PC-9 (cell line): ENCODE measurements at regions not wholly inside any gene's neighbourhood (a gene's known extent, or its start where the extent isn't known, plus 50 kb on each side); places are given as distances from the start of the nearest gene placed in this dataset.

Source experiments
- BruUV-seq: library from RNA; stranded (reverse); fragments of 400-500 nt; replicated peaks from 2 replicates; lab custom pipeline; 2021; lab: Mats Ljungman, UMichigan
- CTCF ChIA-PET: fragments of 300-600 bp; sonication (Branson Sonifier 250); formaldehyde crosslinking; loops from one replicate; lab custom pipeline; 2022; ENCODE audit warnings: antibody characterized with exemption; lab: Charles Lee
- POLR2A ChIA-PET: fragments of 300-600 bp; sonication (Branson Sonifier 250); formaldehyde crosslinking; loops from one replicate; lab custom pipeline; 2022; ENCODE audit warnings: antibody characterized with exemption; ENCODE audit not compliant: unreplicated experiment; lab: Charles Lee
- DNase-seq, 2 experiments: peaks; one replicate each; pipeline versions ENCODE4 v3.0.0 to v3.0.0-alpha.2; 2015 to 2022; ENCODE audit warnings: mixed read lengths in 1 of 2
- H2AFZ ChIP-seq: fragments of 200-600 bp; sonication (generic); 2 replicates; pipeline ENCODE4 v1.8.1; 2017; ENCODE audit warnings: antibody characterized with exemption
- H3F3A ChIP-seq: fragments of 200-600 bp; sonication (generic); 2 replicates; pipeline ENCODE4 v1.8.1; 2017; ENCODE audit warnings: antibody characterized with exemption, mild to moderate bottlenecking, low read depth; ENCODE audit not compliant: insufficient read depth
- H3K27ac ChIP-seq: fragments of 200-600 bp; sonication (generic); 2 replicates; pipeline ENCODE4 v1.6.1; 2016; ENCODE audit warnings: mixed run types
- H3K27me3 ChIP-seq: fragments of 200-600 bp; sonication (generic); 2 replicates; pipeline ENCODE4 v1.6.1; 2016; ENCODE audit warnings: low read depth, mixed run types; ENCODE audit not compliant: insufficient read depth
- H3K36me3 ChIP-seq: fragments of 200-600 bp; sonication (generic); 2 replicates; pipeline ENCODE4 v1.6.1; 2016; ENCODE audit warnings: low read depth, mixed run types
- H3K4me1 ChIP-seq: fragments of 200-600 bp; sonication (generic); replicated peaks from 2 replicates; pipeline ENCODE4 v1.6.1; 2016; ENCODE audit warnings: mixed run types; ENCODE audit not compliant: insufficient read depth
- H3K4me2 ChIP-seq: fragments of 200-600 bp; sonication (generic); 2 replicates; pipeline ENCODE4 v1.6.1; 2017; ENCODE audit warnings: mixed run types
- H3K4me3 ChIP-seq: fragments of 200-600 bp; sonication (generic); 2 replicates; pipeline ENCODE4 v1.6.1; 2016; ENCODE audit warnings: mixed run types
- H3K79me2 ChIP-seq: fragments of 200-600 bp; sonication (generic); 2 replicates; pipeline ENCODE4 v1.6.1; 2017; ENCODE audit warnings: low read depth, mixed run types
- H3K9me2 ChIP-seq: fragments of 200-600 bp; sonication (generic); 2 replicates; pipeline ENCODE4 v1.8.1; 2017; ENCODE audit warnings: mild to moderate bottlenecking; ENCODE audit not compliant: insufficient read depth
- H3K9me3 ChIP-seq: fragments of 200-600 bp; sonication (generic); 2 replicates; pipeline ENCODE4 v1.8.1; 2016; ENCODE audit warnings: low read depth; ENCODE audit not compliant: insufficient read depth
- H4K20me1 ChIP-seq: fragments of 200-600 bp; sonication (generic); 2 replicates; pipeline ENCODE4 v1.8.1; 2017; ENCODE audit not compliant: insufficient read depth
- EZH2 ChIP-seq: fragments of 200-600 bp; sonication (generic); IDR thresholded peaks from 2 replicates; pipeline ENCODE4 v1.8.0; 2017; ENCODE audit warnings: antibody characterized with exemption, low read depth
- intact Hi-C: fragments of 100-400 bp; cut with micrococcal nuclease; formaldehyde crosslinking; loops from one replicate; pipeline ENCODE4 v1.10.0; 2022; ENCODE audit not compliant: unreplicated experiment
- TF ChIP-seq, protein P1 (sequence below): fragments of 200-600 bp; sonication (generic); conservative IDR thresholded peaks from 2 replicates; pipeline ENCODE4 v1.6.1; 2017; ENCODE audit warnings: mixed run types, antibody characterized with exemption, mild to moderate bottlenecking, moderate library complexity

DNA sequence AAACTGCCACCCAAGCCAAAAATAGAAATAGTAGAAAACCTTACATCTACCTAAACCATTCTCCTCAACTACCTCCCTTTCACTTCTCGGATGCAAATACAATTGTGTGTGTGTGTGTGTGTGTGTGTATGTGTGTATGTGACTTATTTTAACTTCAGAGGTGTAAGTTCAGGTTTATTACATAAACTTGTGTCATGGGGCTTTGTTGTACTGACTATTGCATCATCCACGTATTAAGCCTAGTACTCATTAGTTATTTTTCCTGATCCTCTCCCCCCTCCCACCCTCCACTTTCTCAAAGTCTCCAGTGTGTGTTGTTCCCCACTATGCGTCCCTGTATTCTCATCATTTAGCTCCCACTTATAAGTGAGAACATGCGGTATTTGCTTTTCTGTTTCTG, 592.5 kb upstream of the ATP2B1 start:
- Histone ChIP-seq H3F3A (no peaks in the 10 kb centered on the region), H3K4me3 (no peak overlapping the region), H3K36me3 (no peaks in the 10 kb centered on the region), H4K20me1 (no peaks in the 10 kb centered on the region), H3K4me2 (no peak overlapping the region), H3K4me1 (peaks cover 15% of the 10 kb centered on the region), H3K27ac (no peak overlapping the region), H3K27me3 (no peaks in the 10 kb centered on the region), H3K9me2 (no peaks in the 10 kb centered on the region), H3K79me2 (no peaks in the 10 kb centered on the region), H2AFZ (no peak overlapping the region), H3K9me3 (no peaks in the 10 kb centered on the region)
- no peak for DNase-seq
- no TSS peak for BruUV-seq
- intact Hi-C loops = no loop called here
- CTCF ChIA-PET = no interaction called here
- TF ChIP-seq EZH2 = no peak
- TF ChIP-seq, protein P1, sequence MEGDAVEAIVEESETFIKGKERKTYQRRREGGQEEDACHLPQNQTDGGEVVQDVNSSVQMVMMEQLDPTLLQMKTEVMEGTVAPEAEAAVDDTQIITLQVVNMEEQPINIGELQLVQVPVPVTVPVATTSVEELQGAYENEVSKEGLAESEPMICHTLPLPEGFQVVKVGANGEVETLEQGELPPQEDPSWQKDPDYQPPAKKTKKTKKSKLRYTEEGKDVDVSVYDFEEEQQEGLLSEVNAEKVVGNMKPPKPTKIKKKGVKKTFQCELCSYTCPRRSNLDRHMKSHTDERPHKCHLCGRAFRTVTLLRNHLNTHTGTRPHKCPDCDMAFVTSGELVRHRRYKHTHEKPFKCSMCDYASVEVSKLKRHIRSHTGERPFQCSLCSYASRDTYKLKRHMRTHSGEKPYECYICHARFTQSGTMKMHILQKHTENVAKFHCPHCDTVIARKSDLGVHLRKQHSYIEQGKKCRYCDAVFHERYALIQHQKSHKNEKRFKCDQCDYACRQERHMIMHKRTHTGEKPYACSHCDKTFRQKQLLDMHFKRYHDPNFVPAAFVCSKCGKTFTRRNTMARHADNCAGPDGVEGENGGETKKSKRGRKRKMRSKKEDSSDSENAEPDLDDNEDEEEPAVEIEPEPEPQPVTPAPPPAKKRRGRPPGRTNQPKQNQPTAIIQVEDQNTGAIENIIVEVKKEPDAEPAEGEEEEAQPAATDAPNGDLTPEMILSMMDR = no peak
- POLR2A ChIA-PET = interaction anchor here (0.5 kb wide), 1 partner anchor 507 kb away, joined by 3 read pairs; no protein-coding TSS in a partner anchor

- H3K27me3 ChIP-seq = no peaks in the 10 kb centered on the region
- CTCF ChIA-PET = no interaction called here
- TF ChIP-seq, protein P1 = no peak
- no peak for TF ChIP-seq EZH2
- H2AFZ ChIP-seq = no peak overlapping the region
- no peaks in the 10 kb centered on the region for H3F3A ChIP-seq
- no peak overlapping the region for H3K27ac ChIP-seq
- 0 out of 2 replicates have a peak, but pooled peaks cover 5% of the 10 kb centered on the region for H3K9me2 ChIP-seq
- H4K20me1 ChIP-seq = no peaks in the 10 kb centered on the region
- H3K36me3 ChIP-seq = no peaks in the 10 kb centered on the region
- no peak for DNase-seq
- H3K79me2 ChIP-seq = no peaks in the 10 kb centered on the region
- BruUV-seq = no TSS peak
- POLR2A ChIA-PET = no interaction called here
- intact Hi-C loops = no loop called here
- no peak overlapping the region for H3K4me3 ChIP-seq
- 0 out of 2 replicates have a peak, but pooled peaks cover 5% of the 10 kb centered on the region for H3K4me1 ChIP-seq
- H3K9me3 ChIP-seq = no peaks in the 10 kb centered on the region
- H3K4me2 ChIP-seq = no peak overlapping the region
Observed at GRCh38 chr12:90299666-90300065, 591.0 kb upstream of the ATP2B1 start.

DNA sequence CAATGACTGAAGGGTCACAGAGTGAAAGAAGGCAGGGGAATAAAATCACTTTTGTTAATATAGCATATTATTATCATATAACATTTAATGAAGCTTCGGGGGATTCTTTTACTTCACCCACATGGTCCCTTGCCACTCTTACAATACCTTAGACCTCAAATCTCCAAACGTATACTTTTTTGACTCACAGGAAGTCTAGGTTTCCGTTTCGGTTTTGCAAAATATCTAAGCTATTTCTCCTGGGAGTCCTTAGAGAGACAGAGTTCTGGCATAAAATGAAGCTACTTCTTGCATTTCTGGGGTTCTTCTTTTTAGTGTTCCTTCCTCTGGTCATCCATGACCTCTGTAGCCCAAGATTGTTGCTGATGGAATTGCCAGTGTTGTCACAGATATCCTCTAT, 590.5 kb upstream of the ATP2B1 start:
- Histone ChIP-seq H3K4me3 (no peak overlapping the region), H3K9me2 (0 out of 2 replicates have a peak, but pooled peaks cover 5% of the 10 kb centered on the region), H3K27ac (no peak overlapping the region), H4K20me1 (no peaks in the 10 kb centered on the region), H3K4me1 (0 out of 2 replicates have a peak, but pooled peaks cover 5% of the 10 kb centered on the region), H3K4me2 (no peak overlapping the region), H3K9me3 (no peaks in the 10 kb centered on the region), H3K27me3 (no peaks in the 10 kb centered on the region), H3F3A (no peaks in the 10 kb centered on the region), H3K36me3 (no peaks in the 10 kb centered on the region), H2AFZ (no peak overlapping the region), H3K79me2 (no peaks in the 10 kb centered on the region)
- TF ChIP-seq EZH2 = no peak
- TF ChIP-seq, protein P1 = no peak
- intact Hi-C loops = no loop called here
- DNase-seq = no peak
- CTCF ChIA-PET = no interaction called here
- POLR2A ChIA-PET = no interaction called here
- no TSS peak for BruUV-seq
